ENCODE measurements at regions not wholly inside any gene's neighbourhood (a gene's known extent, or its start where the extent isn't known, plus 50 kb on each side); places are given as distances from the start of the nearest gene placed in this dataset.

DNA sequence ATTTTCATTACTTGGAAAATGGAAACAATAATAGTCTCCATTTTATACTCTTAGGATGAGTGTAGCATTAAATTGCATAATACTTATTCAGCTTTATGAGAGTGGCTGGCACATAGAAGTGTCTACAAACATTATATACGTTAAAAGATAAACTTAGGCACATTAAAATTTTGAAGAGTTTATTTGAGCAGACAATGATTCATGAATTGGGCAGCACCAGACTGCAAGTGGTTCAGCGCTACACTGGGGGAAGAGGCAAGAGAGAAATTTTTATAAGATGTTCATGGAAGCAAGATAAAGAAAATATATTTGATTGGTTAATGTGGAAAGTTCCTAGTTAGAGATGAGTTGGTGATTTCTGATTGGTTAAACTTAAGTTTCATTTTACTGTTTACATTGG, 243.7 kb downstream of the RASEF start:
- TF ChIP-seq, protein P1, sequence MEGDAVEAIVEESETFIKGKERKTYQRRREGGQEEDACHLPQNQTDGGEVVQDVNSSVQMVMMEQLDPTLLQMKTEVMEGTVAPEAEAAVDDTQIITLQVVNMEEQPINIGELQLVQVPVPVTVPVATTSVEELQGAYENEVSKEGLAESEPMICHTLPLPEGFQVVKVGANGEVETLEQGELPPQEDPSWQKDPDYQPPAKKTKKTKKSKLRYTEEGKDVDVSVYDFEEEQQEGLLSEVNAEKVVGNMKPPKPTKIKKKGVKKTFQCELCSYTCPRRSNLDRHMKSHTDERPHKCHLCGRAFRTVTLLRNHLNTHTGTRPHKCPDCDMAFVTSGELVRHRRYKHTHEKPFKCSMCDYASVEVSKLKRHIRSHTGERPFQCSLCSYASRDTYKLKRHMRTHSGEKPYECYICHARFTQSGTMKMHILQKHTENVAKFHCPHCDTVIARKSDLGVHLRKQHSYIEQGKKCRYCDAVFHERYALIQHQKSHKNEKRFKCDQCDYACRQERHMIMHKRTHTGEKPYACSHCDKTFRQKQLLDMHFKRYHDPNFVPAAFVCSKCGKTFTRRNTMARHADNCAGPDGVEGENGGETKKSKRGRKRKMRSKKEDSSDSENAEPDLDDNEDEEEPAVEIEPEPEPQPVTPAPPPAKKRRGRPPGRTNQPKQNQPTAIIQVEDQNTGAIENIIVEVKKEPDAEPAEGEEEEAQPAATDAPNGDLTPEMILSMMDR (IDR thresholded peaks at IDR 0.05) = no peak
- TF ChIP-seq POLR2AphosphoS5 (IDR thresholded peaks at IDR 0.05) (no peak), POLR2A (IDR thresholded peaks at IDR 0.05) (no peak), EP300 (IDR thresholded peaks at IDR 0.05; ENCODE audit: low read depth) (no peak)

Data from transverse colon (tissue), 4 donors.